GM12891 (cell line): ENCODE measurements at regions not wholly inside any gene's neighbourhood (a gene's known extent, or its start where the extent isn't known, plus 50 kb on each side); places are given as distances from the start of the nearest gene placed in this dataset.

Experiments
- DNase-seq: peaks from one replicate; pipeline ENCODE4 v3.0.0; 2011; ENCODE audit warnings: low spot score; ENCODE audit not compliant: insufficient read length
- FAIRE-seq: peaks from 2 replicates; lab custom pipeline; 2011; peaks lifted over from hg19 to GRCh38; lab: Jason Lieb, UNC
- PAX5 ChIP-seq: IDR thresholded peaks from 2 replicates; pipeline ENCODE4 v1.6.1; 2011; ENCODE audit warnings: low read length, moderate library complexity, mild to moderate bottlenecking; ENCODE audit not compliant: insufficient read depth, severe bottlenecking
- POLR2A ChIP-seq: IDR thresholded peaks from 2 replicates; pipeline ENCODE4 v1.6.1; 2011; ENCODE audit warnings: low read depth, low read length, control low read depth
- POLR2AphosphoS5 ChIP-seq: IDR thresholded peaks from 2 replicates; pipeline ENCODE4 v1.6.1; 2011; ENCODE audit warnings: low read depth, low read length, control low read depth
- POU2F2 ChIP-seq: IDR thresholded peaks from 2 replicates; pipeline ENCODE4 v1.6.1; 2011; ENCODE audit warnings: low read depth, mild to moderate bottlenecking, control low read depth, low read length, moderate library complexity
- SPI1 ChIP-seq: IDR thresholded peaks from 2 replicates; pipeline ENCODE4 v1.6.1; 2011; ENCODE audit warnings: low read depth, low read length, control low read depth
- TAF1 ChIP-seq: IDR thresholded peaks from 2 replicates; pipeline ENCODE4 v1.6.1; 2011; ENCODE audit warnings: low read depth, low read length, control low read depth

- no peak for DNase-seq
- FAIRE-seq, result no peak
- no peak for TF ChIP-seq PAX5
- TF ChIP-seq POLR2AphosphoS5, result no peak
- TF ChIP-seq SPI1, result no peak
- no peak for TF ChIP-seq POLR2A
- TF ChIP-seq POU2F2, result no peak
- TF ChIP-seq TAF1, result no peak
Observed at GRCh38 chr4:35802644-35803043, 441.7 kb downstream of the ARAP2 start.

GRCh38 chr4:35818520-35818919 is 425.8 kb downstream of the ARAP2 start:
- DNase-seq (no peak), FAIRE-seq (no peak)
- TF ChIP-seq POLR2AphosphoS5 (no peak), POU2F2 (no peak), PAX5 (no peak), POLR2A (no peak), TAF1 (no peak), SPI1 (no peak)

GRCh38 chr4:35820003-35820402 is 424.3 kb downstream of the ARAP2 start:
- TF ChIP-seq POLR2A (no peak), POLR2AphosphoS5 (no peak), PAX5 (no peak), TAF1 (no peak), POU2F2 (no peak), SPI1 (no peak)
- no peak for DNase-seq
- FAIRE-seq, result no peak

- no peak for DNase-seq
- no peak for FAIRE-seq
- TF ChIP-seq POLR2A (no peak), SPI1 (no peak), POU2F2 (no peak), TAF1 (no peak), POLR2AphosphoS5 (no peak), PAX5 (no peak)
Observed at GRCh38 chr4:35824231-35824630, 420.1 kb downstream of the ARAP2 start.

- FAIRE-seq (no peak), DNase-seq (no peak)
- TF ChIP-seq POLR2A (no peak), TAF1 (no peak)
Observed at GRCh38 chr4:35835893-35836292, 408.4 kb downstream of the ARAP2 start.

- no peak for FAIRE-seq
Observed at GRCh38 chr4:35836596-35836995, 407.7 kb downstream of the ARAP2 start.

GRCh38 chr4:35867057-35867456 is 377.3 kb downstream of the ARAP2 start:
- FAIRE-seq (no peak), DNase-seq (no peak)
- TF ChIP-seq POU2F2 (no peak), PAX5 (no peak), POLR2AphosphoS5 (no peak), TAF1 (no peak), POLR2A (no peak), SPI1 (no peak)

More at GRCh38 chr4:35836596-35836995, 407.7 kb downstream of the ARAP2 start:
- TF ChIP-seq POLR2AphosphoS5, result no peak
- no peak for TF ChIP-seq PAX5
- TF ChIP-seq POU2F2, result no peak
- TF ChIP-seq SPI1, result no peak
- no peak for TF ChIP-seq POLR2A
- TF ChIP-seq TAF1, result no peak
- no peak for DNase-seq

- FAIRE-seq (no peak), DNase-seq (no peak)
- TF ChIP-seq PAX5 (no peak), TAF1 (no peak), POLR2AphosphoS5 (no peak), POU2F2 (no peak), POLR2A (no peak), SPI1 (no peak)
Observed at GRCh38 chr4:35872273-35872672, 372.0 kb downstream of the ARAP2 start.

GRCh38 chr4:35879479-35879878 is 364.8 kb downstream of the ARAP2 start:
- DNase-seq (no peak), FAIRE-seq (no peak)
- no peak for TF ChIP-seq SPI1
- TF ChIP-seq TAF1, result no peak
- TF ChIP-seq POLR2AphosphoS5, result no peak
- TF ChIP-seq PAX5, result no peak
- no peak for TF ChIP-seq POLR2A
- TF ChIP-seq POU2F2, result no peak

- TF ChIP-seq POLR2A (no peak), POU2F2 (no peak), TAF1 (no peak), PAX5 (no peak), POLR2AphosphoS5 (no peak), SPI1 (no peak)
- DNase-seq (no peak), FAIRE-seq (no peak)
Observed at GRCh38 chr4:35883108-35883507, 361.2 kb downstream of the ARAP2 start.
